ENCODE measurements at regions not wholly inside any gene's neighbourhood (a gene's known extent, or its start where the extent isn't known, plus 50 kb on each side); places are given as distances from the start of the nearest gene placed in this dataset.

- TF ChIP-seq, protein P1, sequence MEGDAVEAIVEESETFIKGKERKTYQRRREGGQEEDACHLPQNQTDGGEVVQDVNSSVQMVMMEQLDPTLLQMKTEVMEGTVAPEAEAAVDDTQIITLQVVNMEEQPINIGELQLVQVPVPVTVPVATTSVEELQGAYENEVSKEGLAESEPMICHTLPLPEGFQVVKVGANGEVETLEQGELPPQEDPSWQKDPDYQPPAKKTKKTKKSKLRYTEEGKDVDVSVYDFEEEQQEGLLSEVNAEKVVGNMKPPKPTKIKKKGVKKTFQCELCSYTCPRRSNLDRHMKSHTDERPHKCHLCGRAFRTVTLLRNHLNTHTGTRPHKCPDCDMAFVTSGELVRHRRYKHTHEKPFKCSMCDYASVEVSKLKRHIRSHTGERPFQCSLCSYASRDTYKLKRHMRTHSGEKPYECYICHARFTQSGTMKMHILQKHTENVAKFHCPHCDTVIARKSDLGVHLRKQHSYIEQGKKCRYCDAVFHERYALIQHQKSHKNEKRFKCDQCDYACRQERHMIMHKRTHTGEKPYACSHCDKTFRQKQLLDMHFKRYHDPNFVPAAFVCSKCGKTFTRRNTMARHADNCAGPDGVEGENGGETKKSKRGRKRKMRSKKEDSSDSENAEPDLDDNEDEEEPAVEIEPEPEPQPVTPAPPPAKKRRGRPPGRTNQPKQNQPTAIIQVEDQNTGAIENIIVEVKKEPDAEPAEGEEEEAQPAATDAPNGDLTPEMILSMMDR (tag by site-specific recombination; IDR thresholded peaks at IDR 0.05), result no peak
- TF ChIP-seq ZBTB21 (tag by site-specific recombination; IDR thresholded peaks at IDR 0.05) (no peak), ZBTB17 (tag by site-specific recombination; IDR thresholded peaks at IDR 0.05) (no peak), ZNF280C (tag by site-specific recombination; IDR thresholded peaks at IDR 0.05) (no peak), YY1 (tag by site-specific recombination; IDR thresholded peaks at IDR 0.05) (no peak), SP2 (tag by site-specific recombination; IDR thresholded peaks at IDR 0.05) (no peak), ZNF792 (tag by site-specific recombination; IDR thresholded peaks at IDR 0.05) (no peak), GLIS2 (tag by site-specific recombination; IDR thresholded peaks at IDR 0.05) (no peak), ZNF560 (tag by site-specific recombination; IDR thresholded peaks at IDR 0.05; ENCODE audit: borderline replicate concordance) (no peak), ZNF645 (tag by site-specific recombination; IDR thresholded peaks at IDR 0.05) (no peak), ZNF416 (tag by site-specific recombination; IDR thresholded peaks at IDR 0.05) (no peak)
- TF ChIP-seq, protein P2, sequence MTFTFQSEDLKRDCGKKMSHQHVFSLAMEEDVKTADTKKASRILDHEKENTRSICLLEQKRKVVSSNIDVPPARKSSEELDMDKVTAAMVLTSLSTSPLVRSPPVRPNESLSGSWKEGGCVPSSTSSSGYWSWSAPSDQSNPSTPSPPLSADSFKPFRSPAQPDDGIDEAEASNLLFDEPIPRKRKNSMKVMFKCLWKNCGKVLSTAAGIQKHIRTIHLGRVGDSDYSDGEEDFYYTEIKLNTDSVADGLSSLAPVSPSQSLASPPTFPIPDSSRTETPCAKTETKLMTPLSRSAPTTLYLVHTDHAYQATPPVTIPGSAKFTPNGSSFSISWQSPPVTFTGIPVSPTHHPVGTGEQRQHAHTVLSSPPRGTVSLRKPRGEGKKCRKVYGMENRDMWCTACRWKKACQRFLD (tag by site-specific recombination; IDR thresholded peaks at IDR 0.05), result no peak
These were observed 340.0 kb upstream of the MAOA start for GRCh38 chrX:43316146-43316545.
